IMR-90 (cell line): ENCODE measurements at regions not wholly inside any gene's neighbourhood (a gene's known extent, or its start where the extent isn't known, plus 50 kb on each side); places are given as distances from the start of the nearest gene placed in this dataset.

ENCODE experiments used
- ATAC-seq: fragments of 200-7000 bp; cut with Tn5 transposase; 2 replicates; pipeline ENCODE4 v1.9.1; 2020; ENCODE audit warnings: low read depth, mild to moderate bottlenecking, moderate library complexity
- BruUV-seq: library from RNA; stranded (reverse); fragments of 400-500 nt; replicated peaks from 2 replicates; lab custom pipeline; 2021; lab: Mats Ljungman, UMichigan
- CTCF ChIA-PET: fragments of 300-600 bp; formaldehyde crosslinking; extraction: SDS; loops from one replicate; lab custom pipeline; 2021; ENCODE audit warnings: antibody characterized with exemption; lab: Yijun Ruan, JAX
- POLR2A ChIA-PET: fragments of 300-600 bp; sonication (Branson Sonifier 250); formaldehyde crosslinking; loops from one replicate; lab custom pipeline; 2022; ENCODE audit warnings: antibody characterized with exemption; ENCODE audit not compliant: unreplicated experiment; lab: Charles Lee
- DNase-seq: peaks from one replicate; pipeline ENCODE4 v3.0.0; 2013
- H2AFZ ChIP-seq: replicated peaks from 2 replicates; pipeline ENCODE3; 2013; ENCODE audit warnings: low read length, mild to moderate bottlenecking; ENCODE audit not compliant: poor library complexity
- H2AK5ac ChIP-seq: 2 replicates; pipeline ENCODE4 v1.6.1; 2013; ENCODE audit warnings: low read depth, low read length, inconsistent platforms
- H2AK9ac ChIP-seq: replicated peaks from 2 replicates; pipeline ENCODE3; 2013; ENCODE audit warnings: mild to moderate bottlenecking, low read depth, low read length, moderate library complexity; ENCODE audit not compliant: poor library complexity
- H2BK120ac ChIP-seq: 2 replicates; pipeline ENCODE4 v1.6.1; 2013; ENCODE audit warnings: low read depth, low read length, inconsistent platforms
- H2BK15ac ChIP-seq: 3 replicates; pipeline ENCODE4 v1.6.1; 2013; ENCODE audit warnings: low read depth, low read length, inconsistent platforms
- H2BK20ac ChIP-seq: 2 replicates; pipeline ENCODE4 v1.6.1; 2013; ENCODE audit warnings: low read depth, mild to moderate bottlenecking, inconsistent platforms, low read length, moderate library complexity
- H2BK5ac ChIP-seq: 2 replicates; pipeline ENCODE4 v1.6.1; 2013; ENCODE audit warnings: mild to moderate bottlenecking, low read depth, low read length, inconsistent platforms; ENCODE audit not compliant: poor library complexity, severe bottlenecking
- H3K14ac ChIP-seq: replicated peaks from 2 replicates; pipeline ENCODE4 v1.6.1; 2013; ENCODE audit warnings: low read depth, low read length, inconsistent platforms
- H3K18ac ChIP-seq: 2 replicates; pipeline ENCODE4 v1.6.1; 2013; ENCODE audit warnings: low read depth, low read length, control low read depth
- H3K23ac ChIP-seq: 2 replicates; pipeline ENCODE4 v1.6.1; 2013; ENCODE audit warnings: low read depth, low read length, inconsistent platforms
- H3K27ac ChIP-seq: 2 replicates; pipeline ENCODE4 v1.5.1; 2013; ENCODE audit warnings: mild to moderate bottlenecking, control low read depth, low read length; ENCODE audit not compliant: insufficient read depth
- H3K27me3 ChIP-seq: 2 replicates; pipeline ENCODE4 v1.6.1; 2013; ENCODE audit warnings: low read length; ENCODE audit not compliant: control insufficient read depth, insufficient read depth
- H3K36me3 ChIP-seq: 2 replicates; pipeline ENCODE4 v1.6.1; 2013; ENCODE audit warnings: low read length, mixed read lengths; ENCODE audit not compliant: control insufficient read depth, insufficient read depth
- H3K4ac ChIP-seq: 2 replicates; pipeline ENCODE4 v1.6.1; 2013; ENCODE audit warnings: low read depth, low read length, inconsistent platforms
- H3K4me1 ChIP-seq: 2 replicates; pipeline ENCODE4 v1.6.1; 2013; ENCODE audit warnings: low read length, mixed read lengths; ENCODE audit not compliant: control insufficient read depth, insufficient read depth
- H3K4me2 ChIP-seq: 2 replicates; pipeline ENCODE4 v1.6.1; 2013; ENCODE audit warnings: low read depth, mild to moderate bottlenecking, control low read depth, low read length, moderate library complexity
- H3K4me3 ChIP-seq: 2 replicates; pipeline ENCODE4 v1.5.1; 2013; ENCODE audit warnings: low read depth, mild to moderate bottlenecking, control low read depth, low read length, moderate library complexity; ENCODE audit not compliant: insufficient read depth
- H3K56ac ChIP-seq: 2 replicates; pipeline ENCODE4 v1.6.1; 2013; ENCODE audit warnings: low read length, inconsistent platforms; ENCODE audit not compliant: insufficient read depth; ENCODE audit errors: extremely low read depth
- H3K79me1 ChIP-seq, 2 experiments: 2 replicates each; pipeline ENCODE4 v1.6.1; 2013; ENCODE audit warnings: low read length in 2 of 2, inconsistent platforms in 1 of 2, low read depth in 1 of 2
- H3K9ac ChIP-seq: 2 replicates; pipeline ENCODE4 v1.6.1; 2013; ENCODE audit warnings: low read depth, low read length, control low read depth
- H3K9me1 ChIP-seq: 2 replicates; pipeline ENCODE4 v1.6.1; 2013; ENCODE audit warnings: low read length, inconsistent platforms; ENCODE audit not compliant: insufficient read depth
- H3K9me3 ChIP-seq: 2 replicates; pipeline ENCODE4 v1.6.1; 2013; ENCODE audit warnings: low read length; ENCODE audit not compliant: control insufficient read depth, insufficient read depth
- H4K20me1 ChIP-seq: 2 replicates; pipeline ENCODE4 v1.6.1; 2013; ENCODE audit warnings: low read length, inconsistent platforms; ENCODE audit not compliant: insufficient read depth
- H4K5ac ChIP-seq: 2 replicates; pipeline ENCODE4 v1.6.1; 2013; ENCODE audit warnings: mild to moderate bottlenecking, low read depth, low read length, control low read depth
- H4K8ac ChIP-seq, 2 experiments: 2 replicates each; pipeline ENCODE4 v1.6.1; 2013; ENCODE audit warnings: low read depth in 2 of 2, low read length in 2 of 2, control low read depth in 1 of 2, inconsistent platforms in 1 of 2
- H4K91ac ChIP-seq: 2 replicates; pipeline ENCODE4 v1.6.1; 2013; ENCODE audit warnings: low read depth, low read length, inconsistent platforms; ENCODE audit not compliant: insufficient read depth
- BHLHE40 ChIP-seq: fragments of 150-350 bp; IDR thresholded peaks from 2 replicates; pipeline ENCODE4 v1.6.1; 2016; ENCODE audit warnings: mild to moderate bottlenecking, low read depth, low read length
- CEBPB ChIP-seq: IDR thresholded peaks from 2 replicates; pipeline ENCODE4 v1.6.1; 2012; ENCODE audit warnings: low read depth, low read length, improper control_type of control experiment
- CHD1 ChIP-seq: IDR thresholded peaks from 2 replicates; pipeline ENCODE4 v1.6.1; 2012; ENCODE audit warnings: low read depth, low read length, improper control_type of control experiment
- ELK1 ChIP-seq: fragments of 150-350 bp; IDR thresholded peaks from 2 replicates; pipeline ENCODE4 v1.6.1; 2016; ENCODE audit warnings: low read depth, mild to moderate bottlenecking, low read length, moderate library complexity, borderline replicate concordance
- MXI1 ChIP-seq: IDR thresholded peaks from 2 replicates; pipeline ENCODE4 v1.6.1; 2012; ENCODE audit warnings: low read depth, mild to moderate bottlenecking, low read length, moderate library complexity, borderline replicate concordance
- RCOR1 ChIP-seq: IDR thresholded peaks from 2 replicates; pipeline ENCODE4 v1.6.1; 2012; ENCODE audit warnings: mild to moderate bottlenecking, low read length, improper control_type of control experiment; ENCODE audit not compliant: insufficient replicate concordance
- RFX5 ChIP-seq: IDR thresholded peaks from 2 replicates; pipeline ENCODE4 v1.8.0; 2012; ENCODE audit warnings: low read depth, mild to moderate bottlenecking, low read length, moderate library complexity
- SMC3 ChIP-seq: fragments of 150-350 bp; IDR thresholded peaks from 2 replicates; pipeline ENCODE4 v1.6.1; 2016; ENCODE audit warnings: low read depth, mild to moderate bottlenecking, antibody characterized with exemption, low read length, moderate library complexity
- WGBS, 2 experiments: methylation state at CpG; one replicate each; pipeline versions ENCODE4 v1.1.5 to v1.1.7; 2013; ENCODE audit warnings: missing lambda C conversion rate in 2 of 2; ENCODE audit not compliant: insufficient read length in 1 of 2; ENCODE audit errors: extremely low coverage in 2 of 2; 5-methylcytosine and 5-hydroxymethylcytosine counted together
- dilution Hi-C: fragments of 300-500 bp; cut with HindIII; formaldehyde crosslinking; loops from one replicate; pipeline ENCODE4 v1.14.3; 2018; ENCODE audit warnings: low sequenced_read_pairs; ENCODE audit not compliant: unreplicated experiment
- in situ Hi-C: fragments of 300-500 bp; cut with MboI; formaldehyde crosslinking; loops from 3 replicates; pipeline ENCODE4 v1.14.3; 2019; ENCODE audit warnings: low sequenced_read_pairs, inconsistent platforms, mixed read lengths
- intact Hi-C: fragments of 100-400 bp; cut with micrococcal nuclease; formaldehyde crosslinking; loops from 2 replicates; pipeline ENCODE4 v1.10.0; 2022

- ChIA-PET POLR2A (no interaction called here), CTCF (no interaction called here)
- Histone ChIP-seq H3K56ac (no peak overlapping the region), H2BK20ac (no peak overlapping the region), H2BK120ac (no peak overlapping the region), H3K4me3 (no peak overlapping the region), H2AK5ac (no peak overlapping the region), H2BK15ac (no peak overlapping the region), H2BK5ac (no peak overlapping the region), H3K4me1 (no peaks in the 10 kb centered on the region), H3K14ac (no peak overlapping the region), H3K4ac (no peak overlapping the region), H3K79me1 (no peaks in the 10 kb centered on the region), H4K8ac (no peak overlapping the region), H2AFZ (no peak overlapping the region), H4K20me1 (no peaks in the 10 kb centered on the region), H3K36me3 (no peaks in the 10 kb centered on the region), H3K9ac (no peak overlapping the region), H3K23ac (no peak overlapping the region), H3K9me3 (no peaks in the 10 kb centered on the region), H2AK9ac (no peak overlapping the region), H3K27me3 (no peaks in the 10 kb centered on the region), H4K91ac (no peak overlapping the region), H3K18ac (no peak overlapping the region), H3K27ac (no peak overlapping the region), H3K9me1 (no peaks in the 10 kb centered on the region), H4K5ac (no peak overlapping the region), H3K4me2 (no peak overlapping the region)
- WGBS, 2 experiments, result no CpG with 5 or more reads among the region's 1 CpG
- dilution Hi-C loops, result no loop called here
- in situ Hi-C loops, result no loop called here
- BruUV-seq, result no TSS peak
- TF ChIP-seq CEBPB, result no peak
- TF ChIP-seq RCOR1, result no peak
- no peak for TF ChIP-seq CHD1
- no peak for TF ChIP-seq SMC3
- no peak for TF ChIP-seq ELK1
- no peak for TF ChIP-seq RFX5
- no peak for TF ChIP-seq BHLHE40
- TF ChIP-seq MXI1, result no peak
- intact Hi-C loops, result no loop called here
- no peak for DNase-seq
- ATAC-seq, result no peak
These were observed 150.1 kb upstream of the STK32A start for GRCh38 chr5:147084702-147085101.
